ENCODE measurements at regions not wholly inside any gene's neighbourhood (a gene's known extent, or its start where the extent isn't known, plus 50 kb on each side); places are given as distances from the start of the nearest gene placed in this dataset.

DNA sequence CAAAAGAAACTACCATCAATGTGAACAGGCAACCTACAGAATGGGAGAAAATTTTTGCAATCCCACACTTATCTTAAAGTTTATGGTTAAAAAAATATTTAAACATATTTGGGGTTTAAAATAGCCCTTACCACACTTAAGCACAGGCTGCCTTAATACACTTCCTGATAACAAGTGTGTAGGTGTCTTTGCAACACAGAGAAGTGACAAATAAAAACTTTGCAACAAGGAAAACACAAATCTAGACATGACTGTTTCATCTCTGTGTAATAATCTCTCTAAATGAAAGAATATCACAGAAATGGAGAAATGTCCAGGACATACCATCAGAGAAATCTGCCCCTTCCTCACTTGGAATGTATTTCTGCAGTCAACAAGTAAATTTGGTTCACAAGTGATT lies 464.1 kb upstream of the ARHGEF26 start:
- H2AFZ ChIP-seq (ENCODE audit: insufficient read depth, low read depth, low read length, poor library complexity, severe bottlenecking) = no peak overlapping the region
- H3K27me3 ChIP-seq (ENCODE audit: control insufficient read depth in 2 of 2, insufficient read depth in 2 of 2, low read length in 2 of 2) = no peaks in the 10 kb centered on the region
- no peak for DNase-seq
- H3K79me2 ChIP-seq (ENCODE audit: insufficient read depth, low read length) = no peaks in the 10 kb centered on the region
- no peaks in the 10 kb centered on the region for H3K36me3 ChIP-seq (replicated peaks in 1 of 2; ENCODE audit: control insufficient read depth in 1 of 2, insufficient read depth in 2 of 2, low read length in 2 of 2)
- Mint-ChIP-seq H3K9me3 (peaks cover 0 to 8% (median 3%) of the 10 kb centered on the region in 7 donors), H3K27ac (no peak overlapping the region), H3K27me3 (ENCODE audit: low read depth in 3 of 3) (peaks cover 0 to 2% (median 2%) of the 10 kb centered on the region in 3 donors), H3K36me3 (no peaks in the 10 kb centered on the region), H3K4me3 (no peak overlapping the region), H3K4me1 (no peaks in the 10 kb centered on the region)
- no peak overlapping the region for H3K4me2 ChIP-seq (replicated peaks; ENCODE audit: extremely low read depth, low read length, poor library complexity, severe bottlenecking)
- no peak overlapping the region for H3K4me3 ChIP-seq (replicated peaks in 1 of 3; ENCODE audit: low read depth in 2 of 3, low read length in 3 of 3)
- no peaks in the 10 kb centered on the region for H4K20me1 ChIP-seq (ENCODE audit: insufficient read depth, low read length)
- intact Hi-C loops (cut with micrococcal nuclease) = no loop called here
- peaks cover 0 to 5% of the 10 kb centered on the region in 2 donors for H3K4me1 ChIP-seq (ENCODE audit: control insufficient read depth in 1 of 2, insufficient read depth in 2 of 2, low read length in 2 of 2)
- no peaks in the 10 kb centered on the region for H3K9me3 ChIP-seq (replicated peaks in 1 of 2; ENCODE audit: control insufficient read depth in 1 of 2, insufficient read depth in 1 of 2, low read length in 2 of 2)
- no peak overlapping the region for H3K27ac ChIP-seq (ENCODE audit: low read depth in 1 of 2, low read length in 2 of 2)
- H3K9ac ChIP-seq (ENCODE audit: insufficient read depth, low read length, poor library complexity, severe bottlenecking) = no peak overlapping the region
- TF ChIP-seq, protein P1, sequence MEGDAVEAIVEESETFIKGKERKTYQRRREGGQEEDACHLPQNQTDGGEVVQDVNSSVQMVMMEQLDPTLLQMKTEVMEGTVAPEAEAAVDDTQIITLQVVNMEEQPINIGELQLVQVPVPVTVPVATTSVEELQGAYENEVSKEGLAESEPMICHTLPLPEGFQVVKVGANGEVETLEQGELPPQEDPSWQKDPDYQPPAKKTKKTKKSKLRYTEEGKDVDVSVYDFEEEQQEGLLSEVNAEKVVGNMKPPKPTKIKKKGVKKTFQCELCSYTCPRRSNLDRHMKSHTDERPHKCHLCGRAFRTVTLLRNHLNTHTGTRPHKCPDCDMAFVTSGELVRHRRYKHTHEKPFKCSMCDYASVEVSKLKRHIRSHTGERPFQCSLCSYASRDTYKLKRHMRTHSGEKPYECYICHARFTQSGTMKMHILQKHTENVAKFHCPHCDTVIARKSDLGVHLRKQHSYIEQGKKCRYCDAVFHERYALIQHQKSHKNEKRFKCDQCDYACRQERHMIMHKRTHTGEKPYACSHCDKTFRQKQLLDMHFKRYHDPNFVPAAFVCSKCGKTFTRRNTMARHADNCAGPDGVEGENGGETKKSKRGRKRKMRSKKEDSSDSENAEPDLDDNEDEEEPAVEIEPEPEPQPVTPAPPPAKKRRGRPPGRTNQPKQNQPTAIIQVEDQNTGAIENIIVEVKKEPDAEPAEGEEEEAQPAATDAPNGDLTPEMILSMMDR (IDR thresholded peaks at IDR 0.05) = no peak

DNA sequence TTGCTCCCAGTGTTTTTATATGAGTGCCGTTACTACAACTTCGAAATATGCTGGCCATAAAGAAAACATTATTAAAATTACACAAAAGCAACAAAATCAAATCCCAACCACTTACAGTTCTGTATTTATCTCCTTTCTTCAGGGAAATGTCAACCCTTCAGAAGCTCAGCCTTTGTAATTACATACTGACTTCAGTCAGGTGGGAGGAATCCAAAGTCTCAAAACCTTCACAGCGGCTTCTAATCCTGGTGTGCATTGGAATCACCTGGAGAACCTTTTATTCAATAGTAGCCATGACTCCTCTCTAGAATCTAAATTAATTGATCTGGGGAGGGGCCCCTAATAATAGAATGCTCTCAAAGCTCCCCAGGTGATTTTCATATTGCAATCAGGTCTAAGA lies 463.7 kb upstream of the ARHGEF26 start:
- no peak overlapping the region for H3K4me3 Mint-ChIP-seq
- no peak overlapping the region for H3K27ac Mint-ChIP-seq
- no peaks in the 10 kb centered on the region for H3K36me3 ChIP-seq (replicated peaks in 1 of 2; ENCODE audit: control insufficient read depth in 1 of 2, insufficient read depth in 2 of 2, low read length in 2 of 2)
- no peaks in the 10 kb centered on the region for H3K79me2 ChIP-seq (ENCODE audit: insufficient read depth, low read length)
- no peaks in the 10 kb centered on the region for H3K4me1 Mint-ChIP-seq
- H3K27me3 ChIP-seq (ENCODE audit: control insufficient read depth in 2 of 2, insufficient read depth in 2 of 2, low read length in 2 of 2) = no peaks in the 10 kb centered on the region
- H2AFZ ChIP-seq (ENCODE audit: insufficient read depth, low read depth, low read length, poor library complexity, severe bottlenecking) = no peak overlapping the region
- no peak overlapping the region for H3K27ac ChIP-seq (ENCODE audit: low read depth in 1 of 2, low read length in 2 of 2)
- no peaks in the 10 kb centered on the region for H4K20me1 ChIP-seq (ENCODE audit: insufficient read depth, low read length)
- H3K36me3 Mint-ChIP-seq = no peaks in the 10 kb centered on the region
- H3K9ac ChIP-seq (ENCODE audit: insufficient read depth, low read length, poor library complexity, severe bottlenecking) = no peak overlapping the region
- peaks cover 0 to 5% of the 10 kb centered on the region in 2 donors for H3K4me1 ChIP-seq (ENCODE audit: control insufficient read depth in 1 of 2, insufficient read depth in 2 of 2, low read length in 2 of 2)
- H3K4me2 ChIP-seq (replicated peaks; ENCODE audit: extremely low read depth, low read length, poor library complexity, severe bottlenecking) = no peak overlapping the region
- TF ChIP-seq, protein P1 (IDR thresholded peaks at IDR 0.05) = no peak
- H3K9me3 Mint-ChIP-seq = peaks cover 0 to 8% (median 3%) of the 10 kb centered on the region in 7 donors
- H3K4me3 ChIP-seq (replicated peaks in 1 of 3; ENCODE audit: low read depth in 2 of 3, low read length in 3 of 3) = no peak overlapping the region
- peaks cover 0 to 2% (median 2%) of the 10 kb centered on the region in 3 donors for H3K27me3 Mint-ChIP-seq (ENCODE audit: low read depth in 3 of 3)
- no peaks in the 10 kb centered on the region for H3K9me3 ChIP-seq (replicated peaks in 1 of 2; ENCODE audit: control insufficient read depth in 1 of 2, insufficient read depth in 1 of 2, low read length in 2 of 2)
- no peak for DNase-seq
- intact Hi-C loops (cut with micrococcal nuclease) = no loop called here
- WGBS (ENCODE audit: insufficient coverage) = 80% methylated on average over 2 of the region's 3 CpGs

All from CD14-positive monocyte (primary cell).